ENCODE measurements at regions not wholly inside any gene's neighbourhood (a gene's known extent, or its start where the extent isn't known, plus 50 kb on each side); places are given as distances from the start of the nearest gene placed in this dataset.
"Not testable (repeated sequence)": the region's sequence is repeated elsewhere in the genome, so short reads cannot be mapped to it uniquely, and the experiment has no call there.

DNA sequence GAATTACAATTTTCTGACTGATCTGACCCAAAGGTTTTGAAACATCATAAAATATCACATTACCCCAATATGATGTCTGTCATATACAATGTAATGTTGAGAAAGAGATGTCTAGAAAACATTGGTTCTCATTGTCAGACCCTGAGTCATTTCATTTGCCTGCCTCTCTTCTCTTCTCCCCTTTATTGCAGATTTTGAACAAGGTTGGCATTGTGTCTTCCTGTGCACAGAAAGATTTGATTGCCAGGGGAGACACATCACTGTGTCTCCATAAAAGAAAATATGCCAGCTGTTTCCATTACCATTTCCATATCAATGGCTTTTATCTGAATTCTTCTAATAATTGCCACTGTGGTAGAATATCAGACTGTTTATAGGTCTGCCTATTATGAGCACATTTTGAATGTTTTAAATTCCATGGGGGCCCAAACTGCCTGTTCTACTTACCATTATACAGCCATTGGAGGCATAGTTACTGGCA, 65.6 kb downstream of the IFI44 start:
- DNase-seq = no peak

DNA sequence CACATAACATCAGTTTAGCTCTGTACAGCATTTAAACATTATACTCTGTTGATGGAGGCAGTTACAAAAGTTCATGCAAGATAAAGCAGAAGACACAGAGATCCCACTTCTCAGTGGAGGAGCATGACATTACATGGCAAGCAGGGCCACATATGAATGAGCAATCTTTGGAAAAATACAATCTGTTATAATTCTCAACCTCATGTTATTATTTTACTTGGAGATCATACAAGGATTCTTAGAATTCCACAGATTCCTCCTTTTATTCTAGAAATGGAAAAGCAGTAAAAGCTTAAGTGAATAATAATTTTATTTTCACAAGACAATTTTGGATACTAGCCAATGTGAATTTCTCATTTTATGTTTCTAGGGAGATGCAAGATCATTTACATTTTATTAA, 66.6 kb downstream of the IFI44 start:
- no peak for DNase-seq

DNA sequence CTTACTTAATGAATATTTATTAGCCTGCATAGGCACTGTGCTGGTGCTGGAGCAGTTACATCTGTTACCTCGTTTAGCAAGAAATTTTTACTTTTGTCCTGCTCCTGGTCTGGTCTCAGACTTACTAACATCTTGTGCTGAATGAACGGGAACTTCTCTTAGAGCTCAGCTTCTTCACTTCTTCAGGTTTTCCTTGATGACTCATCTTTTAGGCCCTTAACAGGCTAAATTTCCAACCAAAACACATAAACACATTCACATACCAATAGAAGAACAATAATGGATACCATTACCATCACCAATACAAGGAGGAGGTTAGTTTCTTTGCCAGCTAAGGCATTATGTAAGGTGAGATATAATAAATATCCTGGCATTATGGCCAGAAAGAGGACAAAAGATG, 68.9 kb downstream of the IFI44 start:
- DNase-seq = no peak

DNA sequence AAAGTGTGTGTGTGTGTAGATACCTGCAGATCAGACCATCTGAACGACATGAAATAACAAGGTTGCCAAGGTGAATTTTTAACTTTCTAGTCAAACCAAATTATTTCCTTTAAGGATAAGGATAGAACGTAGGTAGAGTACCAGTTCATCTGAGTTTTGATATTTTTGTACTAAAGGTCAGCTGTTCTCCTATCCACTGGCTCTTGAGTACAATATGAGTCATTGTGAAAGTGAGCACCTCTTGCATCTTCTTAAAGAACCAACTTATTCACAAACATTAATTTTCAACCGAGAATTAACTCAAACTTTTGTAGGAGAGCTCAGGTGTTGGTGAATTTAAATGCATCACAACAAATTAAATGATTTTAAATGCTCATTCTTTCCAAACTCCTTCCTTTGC, 71.5 kb downstream of the IFI44 start:
- no peak for DNase-seq

DNA sequence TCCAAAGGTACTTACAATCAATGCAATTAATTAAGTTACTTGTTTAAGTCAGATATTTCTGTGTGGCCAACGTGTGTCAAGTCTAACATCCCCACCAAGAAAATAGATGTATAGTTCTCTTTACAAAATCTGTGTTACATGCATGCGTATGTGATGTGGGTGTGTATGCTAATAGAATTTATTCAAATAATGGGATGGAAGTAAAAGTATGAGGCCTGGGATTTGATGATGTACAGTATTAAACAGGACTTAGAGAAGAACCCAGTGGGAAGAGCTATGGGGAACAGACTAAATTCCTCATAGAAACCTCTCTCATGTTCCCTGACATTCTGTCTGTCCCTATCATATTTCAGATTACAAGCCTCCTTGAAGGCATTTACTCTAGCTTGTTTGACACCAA, 72.5 kb downstream of the IFI44 start:
- no peak for DNase-seq

DNA sequence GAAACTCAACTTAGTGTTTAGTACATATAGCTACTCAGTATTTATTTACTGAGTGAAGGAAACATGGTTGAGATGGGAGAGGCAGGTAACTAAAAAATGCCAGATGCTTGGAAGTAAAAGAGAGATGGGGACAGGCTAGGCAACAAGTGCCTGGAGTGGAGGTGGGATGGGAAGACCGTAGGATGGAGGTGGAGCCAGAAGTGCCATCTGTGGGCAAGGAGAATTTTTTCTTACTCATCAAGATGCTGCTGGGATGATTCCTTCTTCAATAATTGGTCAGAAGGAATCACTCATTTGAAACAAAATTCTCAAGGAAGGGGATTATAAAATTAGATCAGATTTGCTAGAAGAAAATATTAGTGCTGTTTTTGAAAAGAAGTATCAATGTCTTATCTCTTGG, 72.9 kb downstream of the IFI44 start:
- DNase-seq = no peak

DNA sequence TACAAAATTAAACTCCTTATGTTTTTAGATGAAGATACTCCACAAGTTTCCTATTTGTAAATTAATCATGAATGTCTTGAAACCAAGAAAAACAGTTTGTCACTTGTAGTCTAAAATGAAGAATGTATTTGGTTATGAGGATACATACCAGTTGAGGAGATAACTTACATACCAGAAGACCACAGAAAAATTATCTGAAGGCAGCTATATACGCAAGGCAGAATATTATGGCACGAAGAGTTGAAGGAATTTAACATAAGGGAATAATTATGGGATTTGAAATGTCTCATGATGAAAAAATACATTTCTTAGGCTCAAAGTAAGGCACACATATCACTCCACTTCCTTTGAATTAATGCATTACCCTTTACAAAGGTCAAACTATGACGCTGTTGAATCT, 73.3 kb downstream of the IFI44 start:
- no peak for DNase-seq

DNA sequence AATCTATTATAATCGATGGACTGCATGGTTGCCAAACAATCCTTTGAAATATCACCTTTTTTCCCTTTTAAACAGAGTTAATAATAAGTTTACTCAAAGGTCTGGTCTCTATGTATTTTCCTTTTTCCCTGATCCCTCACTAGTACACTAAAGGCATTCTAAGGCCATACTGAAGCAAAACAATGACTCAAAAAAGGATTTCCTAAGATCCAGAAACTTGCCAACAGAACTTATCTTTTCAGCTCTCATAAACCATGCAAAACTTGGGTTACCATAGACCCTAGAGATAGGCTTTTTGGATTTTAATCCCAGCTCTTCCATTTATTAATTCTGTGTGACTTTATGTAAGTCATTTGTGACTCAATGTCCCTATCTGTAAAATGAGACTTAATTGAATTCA, 77.1 kb downstream of the IFI44 start:
- no peak for DNase-seq

DNA sequence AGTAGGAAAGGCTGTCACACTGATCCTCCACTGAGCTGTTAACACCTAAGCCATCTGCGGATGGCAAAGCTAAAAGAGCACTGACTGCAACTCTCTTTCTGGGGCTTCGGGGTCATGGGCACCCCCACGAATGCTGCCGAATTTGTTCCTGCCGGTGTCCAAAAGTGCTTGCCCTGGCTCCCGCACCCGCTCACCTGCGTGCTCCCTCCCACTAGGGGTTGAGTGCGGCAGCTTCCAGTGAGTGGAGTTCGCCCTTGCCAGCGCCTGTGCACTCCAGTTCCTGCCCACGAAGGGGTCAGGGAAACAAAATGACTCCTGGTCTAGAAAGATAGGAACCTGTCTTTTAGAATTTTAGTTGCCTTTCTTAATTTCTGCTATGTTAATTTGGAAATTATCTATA, 78.7 kb downstream of the IFI44 start:
- no peak for DNase-seq

DNA sequence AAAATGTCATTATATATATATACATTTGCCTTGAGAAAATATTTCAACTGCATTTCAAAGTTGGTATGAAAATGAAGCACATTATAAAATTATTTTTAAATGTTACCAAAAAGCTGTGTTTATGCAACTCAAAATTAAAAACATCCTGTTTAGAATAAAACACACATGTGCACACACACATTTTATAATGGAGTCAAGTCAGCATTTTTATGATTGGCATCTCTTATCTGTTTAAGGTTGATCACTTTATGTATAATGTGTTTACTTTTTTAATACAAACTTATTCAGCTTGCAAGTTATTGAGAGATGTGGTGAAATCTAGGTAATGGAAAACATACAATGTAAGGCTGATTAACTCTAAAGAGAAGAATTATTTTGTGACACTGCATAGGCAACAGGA, 80.4 kb downstream of the IFI44 start:
- no peak for DNase-seq

DNA sequence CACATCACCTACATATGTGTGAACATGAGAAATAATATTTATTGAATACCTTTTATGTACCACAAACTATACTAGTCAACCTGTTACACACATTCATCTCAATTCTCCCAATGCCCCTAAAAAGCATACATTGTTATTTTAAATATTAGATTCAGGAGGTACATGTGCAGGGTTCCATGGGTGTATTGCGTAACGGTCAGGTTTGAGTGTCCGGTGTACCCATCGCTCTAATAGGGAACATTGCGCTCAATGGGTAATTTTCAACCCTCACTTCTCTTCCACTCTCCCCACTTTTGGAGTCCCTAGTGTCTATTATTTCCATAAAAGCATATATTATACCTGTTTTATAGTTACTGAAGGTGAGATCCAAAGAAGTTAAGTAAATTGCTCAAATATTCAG, 82.0 kb downstream of the IFI44 start:
- no peak for DNase-seq

DNA sequence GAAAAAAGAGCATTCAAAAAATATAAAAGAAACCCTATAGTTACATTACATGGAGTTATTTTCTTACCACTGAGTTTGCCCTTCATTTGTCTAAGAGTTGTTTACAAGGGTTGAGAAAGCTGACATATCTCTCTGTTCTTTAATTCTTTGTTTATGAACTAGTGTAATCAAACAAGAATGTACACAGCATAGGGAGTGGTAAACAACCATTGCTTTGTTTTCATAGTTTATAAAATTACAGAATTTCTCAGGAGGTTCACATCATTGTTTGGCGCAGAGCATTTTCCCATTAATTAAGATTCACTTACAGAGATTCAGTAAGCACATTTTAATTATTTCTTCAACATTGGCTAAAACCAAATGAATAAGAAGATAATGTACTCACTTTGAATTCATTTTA, 87.6 kb downstream of the IFI44 start:
- no peak for DNase-seq

DNA sequence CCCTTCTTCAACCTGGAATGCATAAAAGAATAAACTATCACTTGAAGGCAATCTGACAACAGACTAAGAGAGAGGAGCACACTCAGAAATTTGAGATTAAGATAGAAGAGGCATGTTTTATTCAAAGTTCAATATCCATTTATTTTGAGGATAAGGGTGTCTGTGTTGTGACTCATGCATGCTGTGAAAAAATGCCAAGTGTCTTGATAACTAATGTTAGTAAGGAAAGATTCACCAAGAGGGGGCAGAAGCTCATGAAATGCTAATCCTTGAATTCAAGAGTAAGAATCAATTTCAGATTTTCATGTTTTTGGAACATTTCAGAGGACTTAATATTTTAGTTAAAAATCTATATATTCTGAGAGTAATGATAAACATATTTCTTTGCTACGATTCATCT, 94.0 kb downstream of the IFI44 start:
- DNase-seq = no peak

DNA sequence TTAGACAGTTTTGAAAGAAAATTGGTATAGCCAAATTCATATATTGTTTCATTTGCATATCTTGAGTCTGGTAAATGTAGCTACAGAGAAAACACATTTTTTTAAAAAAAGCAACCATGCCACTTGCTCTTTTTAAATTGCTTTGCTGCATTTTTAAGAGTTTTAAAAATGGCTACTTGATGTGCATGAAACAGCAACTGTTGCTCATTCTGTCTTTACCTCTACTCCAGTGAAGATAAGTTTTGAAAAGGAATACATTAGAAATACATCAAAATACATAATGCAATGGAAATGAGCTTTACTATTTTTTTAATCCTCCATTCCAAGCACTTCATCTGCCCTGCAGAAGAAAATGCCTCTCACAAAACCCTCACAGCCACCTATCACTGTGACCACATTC, 95.5 kb downstream of the IFI44 start:
- DNase-seq = no peak

DNA sequence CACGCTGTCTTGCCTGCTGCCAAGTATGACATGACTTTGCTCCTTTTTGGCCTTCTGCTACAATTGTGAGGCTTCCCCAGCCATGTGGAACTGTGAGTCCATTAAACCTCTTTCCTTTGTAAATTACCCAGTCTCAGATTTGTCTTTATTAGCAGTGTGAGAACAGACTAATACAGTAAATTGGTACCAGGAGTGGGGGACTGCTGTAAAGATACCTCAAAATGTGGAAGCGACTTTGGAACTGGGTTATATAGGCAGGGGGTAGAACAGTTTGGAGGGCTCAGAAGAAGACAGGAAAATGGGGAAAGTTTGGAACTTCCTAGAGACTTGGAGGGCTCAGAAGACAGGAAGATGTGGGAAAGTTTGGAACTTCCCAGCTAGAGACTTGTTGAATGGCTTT, 104.0 kb downstream of the IFI44 start:
- DNase-seq = not testable (repeated sequence)

DNA sequence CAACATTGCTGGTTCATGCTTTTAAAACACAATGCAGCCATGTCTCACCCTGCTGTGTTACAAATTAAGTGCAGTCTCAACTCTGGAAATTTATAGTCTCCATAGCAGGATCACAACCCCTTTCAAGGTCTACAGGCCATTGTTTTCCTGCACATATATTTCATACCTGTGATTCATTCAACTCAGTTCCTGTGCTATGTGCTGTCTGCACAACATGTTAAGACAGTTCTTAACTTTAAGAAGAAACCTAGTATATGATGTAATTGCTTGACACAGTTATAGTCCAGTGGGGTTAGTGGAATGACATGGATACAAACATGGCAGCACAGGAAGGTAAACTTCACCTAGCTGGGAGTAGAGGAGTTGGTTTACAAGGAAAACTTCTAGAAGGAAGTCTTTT, 106.4 kb downstream of the IFI44 start:
- no peak for DNase-seq

DNA sequence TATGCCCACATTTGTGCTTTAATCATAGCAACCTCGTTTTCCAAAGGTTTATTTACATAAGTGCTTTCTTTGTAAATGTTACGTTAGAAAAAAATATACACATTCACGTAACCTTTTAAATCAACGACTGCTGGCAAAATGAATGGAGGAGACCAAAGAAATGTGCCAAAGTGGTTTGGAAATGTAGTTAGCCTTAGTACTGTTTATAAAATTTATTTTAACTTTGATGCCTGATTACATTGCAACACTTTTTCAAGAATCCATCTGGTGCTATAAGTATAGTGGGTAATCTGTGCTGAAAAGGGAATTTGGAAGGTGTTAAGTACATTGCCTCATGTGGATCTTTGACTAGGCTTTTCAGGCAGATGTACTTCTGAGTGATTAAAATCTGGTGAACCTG, 108.9 kb downstream of the IFI44 start:
- no peak for DNase-seq

DNA sequence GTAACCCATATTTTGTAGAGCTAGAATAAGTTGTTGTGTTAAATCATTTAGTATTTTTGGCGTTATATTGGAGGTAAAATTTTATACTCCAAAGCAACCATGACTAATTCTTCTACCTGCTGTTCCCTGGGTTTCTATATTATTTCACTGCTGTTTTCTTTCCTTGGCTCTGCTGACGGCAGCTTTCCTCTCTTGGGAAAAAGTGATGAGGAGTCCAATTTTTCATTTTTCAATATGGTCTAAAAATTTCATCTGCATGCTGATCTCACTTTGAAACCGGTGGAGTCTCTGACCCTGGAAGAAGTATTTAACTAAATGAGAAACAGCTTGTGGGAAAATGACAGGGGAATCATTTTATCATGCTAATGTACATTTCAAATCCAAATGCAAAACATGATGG, 110.2 kb downstream of the IFI44 start:
- no peak for DNase-seq

DNA sequence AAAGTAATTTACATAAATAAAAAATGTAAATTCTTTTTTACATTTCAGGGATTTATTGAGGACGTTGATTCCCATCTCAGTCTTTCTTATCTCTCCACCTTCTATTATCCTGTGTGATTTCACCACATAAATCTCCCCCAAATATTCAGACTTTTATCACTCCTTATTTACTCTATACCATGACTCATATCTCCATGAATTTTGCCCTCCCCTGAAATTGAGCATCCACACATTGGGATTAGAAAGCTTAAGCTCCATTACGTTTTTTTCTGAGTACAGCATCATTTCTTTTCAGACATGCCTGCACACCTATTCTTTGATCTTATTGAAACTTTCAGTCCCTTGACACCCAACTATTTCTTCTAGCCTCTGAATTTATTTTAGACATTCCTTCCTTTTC, 111.2 kb downstream of the IFI44 start:
- no peak for DNase-seq

DNA sequence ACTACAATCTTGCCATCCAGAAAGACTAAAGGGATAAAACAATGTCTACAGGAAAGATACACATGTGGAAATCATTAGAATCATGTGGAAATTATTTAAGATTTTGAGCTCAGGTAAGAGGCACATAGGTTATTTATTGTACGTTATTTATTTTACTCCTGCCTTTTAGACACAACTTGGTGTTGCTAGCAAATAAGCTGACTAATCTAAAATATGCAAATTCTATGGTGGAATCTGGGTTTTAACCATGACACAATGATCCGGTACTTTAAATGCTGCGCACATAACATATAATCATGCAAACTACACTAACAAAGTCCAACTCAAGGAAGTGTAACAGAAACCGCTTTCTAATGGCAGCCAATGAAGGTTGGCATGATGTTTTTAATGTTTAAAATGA, 112.5 kb downstream of the IFI44 start:
- DNase-seq = no peak

DNA sequence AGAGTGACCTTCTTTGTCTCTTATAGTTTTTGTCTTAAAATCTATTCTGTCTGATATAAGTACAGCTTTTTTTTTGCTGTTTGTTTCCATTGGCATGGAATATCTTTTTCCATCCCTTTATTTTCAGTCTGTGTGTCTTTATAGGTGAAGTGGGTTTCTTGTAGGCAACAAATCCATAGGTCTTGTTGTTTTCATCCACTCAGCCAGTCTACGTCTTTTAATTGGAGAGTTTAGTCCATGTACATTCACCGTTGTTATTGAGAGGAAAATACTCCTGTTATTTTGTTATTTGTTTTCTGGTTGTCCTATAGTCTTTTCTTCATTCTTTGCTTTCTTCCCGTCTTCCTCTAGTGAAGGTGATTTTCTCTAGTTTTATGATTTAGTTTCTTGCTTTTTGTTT, 115.9 kb downstream of the IFI44 start:
- DNase-seq = no peak

DNA sequence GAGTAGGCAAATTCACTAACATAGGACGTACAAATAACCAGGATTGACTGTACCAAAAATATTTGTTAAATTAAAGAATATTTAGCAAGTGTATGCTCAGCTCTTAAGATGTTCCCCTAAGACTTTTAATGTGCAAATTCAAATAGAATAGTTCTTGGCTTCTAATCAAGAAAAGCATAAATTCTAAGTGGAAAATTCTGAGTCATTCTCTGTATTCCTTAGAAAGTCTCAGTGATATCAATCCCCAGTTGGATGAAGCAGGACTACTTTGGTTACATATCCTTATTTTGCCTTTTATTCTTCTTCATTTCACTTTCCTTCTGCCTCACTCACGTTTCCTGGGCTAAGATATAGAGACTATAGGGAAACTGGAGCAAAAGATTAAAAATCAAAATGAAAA, 130.2 kb downstream of the IFI44 start:
- DNase-seq = no peak

DNA sequence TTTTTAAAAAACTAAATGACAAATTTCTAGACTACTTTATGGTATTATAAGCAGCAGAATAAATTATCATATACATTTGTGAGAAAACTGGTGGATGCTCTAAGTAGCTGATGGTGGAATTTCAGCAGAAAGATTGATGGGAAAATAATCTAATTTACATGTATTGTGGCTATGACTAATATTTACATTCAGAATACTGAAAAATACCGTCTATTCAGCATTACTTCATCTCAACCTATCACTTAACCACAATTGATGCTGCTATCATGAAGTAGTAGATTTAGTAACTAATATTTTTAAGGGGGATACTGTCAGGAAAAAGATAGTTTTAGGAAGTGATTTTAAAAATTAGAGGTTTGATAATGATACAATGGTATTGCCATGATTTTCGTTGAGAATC, 137.9 kb downstream of the IFI44 start:
- DNase-seq = no peak

DNA sequence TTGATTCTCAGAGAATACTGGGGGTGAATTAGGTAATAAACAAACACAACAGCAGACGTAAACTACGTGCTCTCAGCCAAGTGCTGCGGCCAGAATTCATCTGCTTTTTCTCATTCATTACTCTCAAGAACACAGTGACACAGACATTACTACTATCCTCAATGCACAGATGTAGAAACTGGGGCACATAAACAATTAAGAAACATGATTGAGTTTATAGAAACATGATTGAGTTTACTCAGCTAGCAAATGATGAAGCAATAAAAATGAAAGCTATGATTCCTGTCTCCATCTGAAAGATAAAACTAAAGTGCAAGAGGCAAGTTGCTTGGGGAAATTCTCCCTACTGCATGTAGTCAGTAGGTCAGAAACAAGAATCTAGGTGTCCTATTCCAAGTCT, 140.5 kb downstream of the IFI44 start:
- no peak for DNase-seq

DNA sequence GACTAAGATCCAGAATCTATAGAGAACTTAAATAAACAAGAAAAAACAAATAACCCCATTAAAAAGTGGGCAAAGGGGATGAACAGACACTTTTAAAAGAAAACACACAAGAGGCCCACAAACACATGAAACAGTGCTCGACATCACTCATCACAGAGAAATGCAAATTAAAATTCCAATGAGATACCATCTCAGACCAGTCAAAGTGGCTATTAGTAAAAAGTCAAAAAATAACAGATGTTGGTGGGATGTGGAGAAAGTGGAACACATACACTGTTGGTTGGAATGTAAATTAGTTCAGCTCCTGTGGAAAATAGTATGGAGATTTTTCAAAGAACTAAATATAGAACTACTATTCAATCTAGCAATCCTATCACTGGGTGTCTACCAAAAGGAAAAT, 143.1 kb downstream of the IFI44 start:
- DNase-seq = no peak

DNA sequence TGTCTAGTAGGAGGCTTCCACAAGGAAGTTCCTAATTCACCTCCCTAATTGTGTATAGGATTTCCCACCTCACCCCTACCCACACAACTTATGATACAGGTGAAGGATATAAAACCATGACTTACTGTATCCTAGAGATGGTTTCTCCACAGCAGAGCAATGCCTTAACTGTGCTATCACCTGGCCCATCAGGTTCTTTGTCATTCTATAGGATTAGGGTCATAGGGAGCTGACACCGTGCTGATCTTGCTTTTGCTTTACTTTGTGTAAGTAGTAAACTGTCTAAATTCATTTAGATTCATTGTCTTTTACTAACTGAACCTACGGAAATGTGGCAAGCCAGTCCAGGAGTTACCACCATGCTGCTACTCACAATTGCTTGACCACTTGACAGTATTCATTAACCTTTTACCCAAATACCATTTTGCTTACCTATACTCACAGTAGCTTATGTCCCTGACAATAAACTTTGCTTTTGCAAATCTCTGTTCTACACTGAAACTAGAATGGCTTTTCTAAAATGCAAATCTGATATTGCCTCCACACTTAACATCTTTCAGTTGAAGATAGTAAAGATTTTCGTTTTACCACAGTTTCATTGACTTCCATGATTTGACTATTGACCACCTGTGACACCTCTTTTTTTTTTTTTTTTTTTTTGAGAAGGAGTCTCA, 147.6 kb downstream of the IFI44 start:
- no peak for DNase-seq
